GM12891 (cell line): ENCODE measurements at regions not wholly inside any gene's neighbourhood (a gene's known extent, or its start where the extent isn't known, plus 50 kb on each side); places are given as distances from the start of the nearest gene placed in this dataset.
"Not testable (repeated sequence)": the region's sequence is repeated elsewhere in the genome, so short reads cannot be mapped to it uniquely, and the experiment has no call there.

ENCODE experiments used
- POLR2A ChIP-seq: IDR thresholded peaks from 2 replicates; pipeline ENCODE4 v1.6.1; 2011; ENCODE audit warnings: low read depth, low read length, control low read depth
- POLR2AphosphoS5 ChIP-seq: IDR thresholded peaks from 2 replicates; pipeline ENCODE4 v1.6.1; 2011; ENCODE audit warnings: low read depth, low read length, control low read depth
- POU2F2 ChIP-seq: IDR thresholded peaks from 2 replicates; pipeline ENCODE4 v1.6.1; 2011; ENCODE audit warnings: low read depth, mild to moderate bottlenecking, control low read depth, low read length, moderate library complexity

DNA sequence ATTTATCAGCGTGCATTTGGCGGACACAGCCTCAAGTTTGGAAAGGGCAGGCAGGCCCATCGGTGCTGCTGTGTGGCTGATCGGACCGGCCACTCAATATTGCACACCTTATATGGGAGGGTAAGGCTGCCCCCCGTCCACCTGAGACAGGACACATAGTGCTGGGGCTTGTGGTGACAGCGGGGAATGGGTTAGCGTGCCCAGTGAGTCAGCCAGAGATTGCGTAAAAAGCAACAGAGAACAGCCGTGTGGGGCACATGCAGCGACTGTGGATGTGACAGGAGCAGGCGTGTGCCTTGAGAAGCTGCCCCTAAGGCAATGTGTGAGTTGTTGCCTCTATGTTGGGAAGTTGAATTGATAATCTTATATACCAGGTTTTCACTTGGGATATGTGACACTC, 56.6 kb upstream of the MUC20 start:
- not testable (repeated sequence) for TF ChIP-seq POLR2A, POLR2AphosphoS5, POU2F2
